22Rv1 (cell line): ENCODE measurements at regions not wholly inside any gene's neighbourhood (a gene's known extent, or its start where the extent isn't known, plus 50 kb on each side); places are given as distances from the start of the nearest gene placed in this dataset.

Source experiments
- CTCF ChIP-seq: fragments of 450-650 bp; IDR thresholded peaks from 2 replicates; pipeline ENCODE4 v1.5.1; 2017; ENCODE audit warnings: mild to moderate bottlenecking
- ZFX ChIP-seq: fragments of 450-650 bp; IDR thresholded peaks from 2 replicates; pipeline ENCODE4 v1.6.1; 2017; ENCODE audit warnings: antibody characterized with exemption, borderline replicate concordance

DNA sequence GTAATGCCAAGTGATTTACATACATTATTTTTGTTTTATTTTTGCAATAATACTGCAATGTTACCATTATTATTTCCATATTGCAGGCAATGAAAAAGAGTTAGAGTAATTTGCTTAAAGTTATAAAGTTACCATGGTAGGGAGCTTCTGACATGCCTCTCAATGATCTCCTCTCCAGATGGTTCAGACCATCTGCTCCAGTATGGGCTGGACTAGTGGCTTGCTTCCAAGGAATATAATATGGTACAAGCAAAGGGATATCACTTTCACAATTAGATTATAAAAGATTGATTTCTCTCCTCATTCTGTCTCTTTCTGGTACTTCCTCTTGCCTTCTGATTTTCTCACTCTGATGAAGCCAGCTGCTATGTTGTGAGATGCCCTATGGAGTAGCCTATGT lies 245.4 kb downstream of the INSIG2 start:
- TF ChIP-seq CTCF (no peak), ZFX (no peak)
